ENCODE measurements at regions not wholly inside any gene's neighbourhood (a gene's known extent, or its start where the extent isn't known, plus 50 kb on each side); places are given as distances from the start of the nearest gene placed in this dataset.

DNA sequence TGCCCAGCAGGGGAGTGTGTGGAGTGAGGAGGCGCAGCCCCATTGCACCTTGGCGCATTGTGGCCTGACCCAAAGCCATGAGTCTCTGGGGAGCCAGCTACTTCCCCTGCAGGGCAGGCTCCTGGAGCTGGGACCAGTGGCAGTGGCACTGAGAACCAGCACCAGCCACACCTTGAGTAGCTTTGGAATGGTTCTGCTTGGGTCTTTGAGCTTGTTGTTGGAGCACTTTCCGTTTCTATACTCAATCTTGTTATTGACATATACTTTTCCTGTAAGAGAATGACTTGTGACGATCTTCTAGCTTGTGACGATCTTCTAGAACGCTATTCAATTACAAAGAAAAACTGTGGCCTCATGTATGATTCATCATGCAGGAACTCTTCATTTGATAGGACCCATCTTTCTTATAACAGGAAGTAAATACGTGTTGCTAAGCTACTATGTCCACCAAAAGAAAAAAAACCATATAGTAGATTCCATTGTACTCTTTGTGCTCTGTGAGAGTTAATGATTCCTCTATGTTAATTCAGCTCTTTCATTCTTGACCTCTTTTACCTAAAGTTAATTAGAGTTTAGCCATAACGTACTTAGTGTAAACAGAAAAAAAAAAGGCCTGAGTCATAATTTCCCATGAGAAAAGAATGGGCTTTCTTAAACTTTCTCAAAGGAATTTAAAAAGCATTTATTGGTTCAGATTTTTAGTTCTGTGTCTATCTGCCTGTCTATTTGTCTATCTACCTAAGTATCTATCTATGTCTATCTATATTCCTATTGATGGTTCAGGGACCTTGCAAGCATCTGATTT lies 113.1 kb downstream of the GATA6 start:
- Histone ChIP-seq H3K27ac (peak overlapping the region in 1 of 4 donors; percentile 38), H3K36me3 (no peaks in the 10 kb centered on the region), H3K4me1 (peaks cover 0 to under 1% (median 0%) of the 10 kb centered on the region in 3 donors), H3K9me3 (no peaks in the 10 kb centered on the region), H3K27me3 (no peaks in the 10 kb centered on the region), H3K4me3 (no peak overlapping the region)
- no peak for TF ChIP-seq POLR2A (IDR thresholded peaks at IDR 0.05)
- TF ChIP-seq POLR2AphosphoS5 (IDR thresholded peaks at IDR 0.05), result no peak
- TF ChIP-seq EP300 (IDR thresholded peaks at IDR 0.05), result no peak
- TF ChIP-seq, protein P1, sequence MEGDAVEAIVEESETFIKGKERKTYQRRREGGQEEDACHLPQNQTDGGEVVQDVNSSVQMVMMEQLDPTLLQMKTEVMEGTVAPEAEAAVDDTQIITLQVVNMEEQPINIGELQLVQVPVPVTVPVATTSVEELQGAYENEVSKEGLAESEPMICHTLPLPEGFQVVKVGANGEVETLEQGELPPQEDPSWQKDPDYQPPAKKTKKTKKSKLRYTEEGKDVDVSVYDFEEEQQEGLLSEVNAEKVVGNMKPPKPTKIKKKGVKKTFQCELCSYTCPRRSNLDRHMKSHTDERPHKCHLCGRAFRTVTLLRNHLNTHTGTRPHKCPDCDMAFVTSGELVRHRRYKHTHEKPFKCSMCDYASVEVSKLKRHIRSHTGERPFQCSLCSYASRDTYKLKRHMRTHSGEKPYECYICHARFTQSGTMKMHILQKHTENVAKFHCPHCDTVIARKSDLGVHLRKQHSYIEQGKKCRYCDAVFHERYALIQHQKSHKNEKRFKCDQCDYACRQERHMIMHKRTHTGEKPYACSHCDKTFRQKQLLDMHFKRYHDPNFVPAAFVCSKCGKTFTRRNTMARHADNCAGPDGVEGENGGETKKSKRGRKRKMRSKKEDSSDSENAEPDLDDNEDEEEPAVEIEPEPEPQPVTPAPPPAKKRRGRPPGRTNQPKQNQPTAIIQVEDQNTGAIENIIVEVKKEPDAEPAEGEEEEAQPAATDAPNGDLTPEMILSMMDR (IDR thresholded peaks at IDR 0.05), result no peak
- peak; percentile 46 for ATAC-seq
- WGBS, 2 donors (ENCODE audit: low coverage in 1 of 2), result 44 to 57% methylated on average over 8 of the region's 8 CpGs

DNA sequence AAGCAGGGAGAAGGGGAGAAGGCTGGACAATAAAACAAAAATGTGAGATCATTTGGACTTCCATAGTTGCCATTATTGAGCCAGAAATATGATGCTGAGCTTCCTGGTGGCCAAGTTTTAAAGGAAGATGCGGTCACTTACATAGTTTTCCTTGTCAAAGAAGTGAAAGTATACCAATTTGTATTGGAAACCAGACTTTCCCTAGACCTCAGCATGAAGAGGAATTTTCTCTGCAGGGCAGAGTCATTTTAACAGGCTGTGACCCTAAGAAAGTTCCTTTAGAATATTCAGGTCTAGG lies 111.0 kb downstream of the GATA6 start:
- ATAC-seq, result no peak
- no peak overlapping the region for H3K27ac ChIP-seq
- WGBS, 2 donors (ENCODE audit: low coverage in 1 of 2), result 93 to 100% methylated on average over 1 of the region's 1 CpG

GRCh38 chr18:22279741-22280452 lies 110.5 kb downstream of the GATA6 start:
- H3K27ac ChIP-seq, result peak overlapping the region in 1 of 4 donors; percentile 7
- no peak overlapping the region for H3K4me3 ChIP-seq
- no peak for ATAC-seq
- WGBS, 2 donors (ENCODE audit: low coverage in 1 of 2), result 91 to 93% methylated on average over 3 to 8 of the region's 10 CpGs
- H3K36me3 ChIP-seq, result no peaks in the 10 kb centered on the region
- no peak for TF ChIP-seq POLR2AphosphoS5 (IDR thresholded peaks at IDR 0.05)
- TF ChIP-seq EP300 (IDR thresholded peaks at IDR 0.05), result no peak
- TF ChIP-seq, protein P1 (IDR thresholded peaks at IDR 0.05), result no peak
- no peak for TF ChIP-seq POLR2A (IDR thresholded peaks at IDR 0.05)
- no peaks in the 10 kb centered on the region for H3K9me3 ChIP-seq
- H3K4me1 ChIP-seq, result peaks cover 0 to 5% (median 0%) of the 10 kb centered on the region in 3 donors
- H3K27me3 ChIP-seq, result no peaks in the 10 kb centered on the region

More for the DNA sequence above, 111.0 kb downstream of the GATA6 start:
- no peak overlapping the region for H3K4me3 ChIP-seq
- TF ChIP-seq POLR2AphosphoS5 (IDR thresholded peaks at IDR 0.05), result no peak
- TF ChIP-seq, protein P1 (IDR thresholded peaks at IDR 0.05), result no peak
- TF ChIP-seq EP300 (IDR thresholded peaks at IDR 0.05), result no peak
- TF ChIP-seq POLR2A (IDR thresholded peaks at IDR 0.05), result no peak
- peaks cover 0 to 5% (median 0%) of the 10 kb centered on the region in 3 donors for H3K4me1 ChIP-seq
- H3K9me3 ChIP-seq, result no peaks in the 10 kb centered on the region
- H3K27me3 ChIP-seq, result no peaks in the 10 kb centered on the region
- no peaks in the 10 kb centered on the region for H3K36me3 ChIP-seq

GRCh38 chr18:22278798-22279197 lies 109.4 kb downstream of the GATA6 start:
- WGBS, 2 donors (ENCODE audit: low coverage in 1 of 2), result 100% methylated on average over 1 of the region's 1 CpG
- H3K27ac ChIP-seq, result peak overlapping the region in 1 of 4 donors; percentile 46
- no peak overlapping the region for H3K4me3 ChIP-seq
- H3K36me3 ChIP-seq, result no peaks in the 10 kb centered on the region
- peaks cover 0 to 6% (median 0%) of the 10 kb centered on the region in 3 donors for H3K9me3 ChIP-seq
- no peaks in the 10 kb centered on the region for H3K27me3 ChIP-seq
- peaks cover 0 to 5% (median 0%) of the 10 kb centered on the region in 3 donors for H3K4me1 ChIP-seq
- TF ChIP-seq EP300 (IDR thresholded peaks at IDR 0.05), result no peak
- no peak for TF ChIP-seq POLR2AphosphoS5 (IDR thresholded peaks at IDR 0.05)
- TF ChIP-seq, protein P1 (IDR thresholded peaks at IDR 0.05), result no peak
- no peak for TF ChIP-seq POLR2A (IDR thresholded peaks at IDR 0.05)
- ATAC-seq, result no peak

Measured in gastroesophageal sphincter (tissue), 4 donors.